OCI-LY3 (cell line): ENCODE measurements at regions not wholly inside any gene's neighbourhood (a gene's known extent, or its start where the extent isn't known, plus 50 kb on each side); places are given as distances from the start of the nearest gene placed in this dataset.

Source experiments
- H2AFZ ChIP-seq: fragments of 200-600, 300-600 bp; shearing (Covaris generic); 2 replicates; pipeline ENCODE4 v1.6.0; 2014; ENCODE audit warnings: antibody characterized with exemption, low read depth, low read length
- H3K27ac ChIP-seq: fragments of 200-600, 300-600 bp; sonication (generic); 2 replicates; pipeline ENCODE4 v1.5.1; 2014; ENCODE audit warnings: mild to moderate bottlenecking, low read length, moderate library complexity, mixed read lengths
- H3K27me3 ChIP-seq: fragments of 200-600, 300-600 bp; sonication (generic); 2 replicates; pipeline ENCODE4 v1.6.1; 2014; ENCODE audit warnings: low read depth, low read length, mixed read lengths
- H3K36me3 ChIP-seq: fragments of 200-600, 300-600 bp; sonication (generic); replicated peaks from 2 replicates; pipeline ENCODE3; 2014; ENCODE audit warnings: low read depth, low read length, mixed read lengths
- H3K4me1 ChIP-seq: fragments of 300-600, 200-600 bp; sonication (generic); 2 replicates; pipeline ENCODE4 v1.6.1; 2014; ENCODE audit warnings: low read length, mixed read lengths
- H3K4me2 ChIP-seq: fragments of 200-600, 300-600 bp; sonication (generic); 2 replicates; pipeline ENCODE4 v1.6.1; 2014; ENCODE audit warnings: low read length, mixed read lengths
- H3K4me3 ChIP-seq: fragments of 300-600, 200-600 bp; sonication (generic); 2 replicates; pipeline ENCODE4 v1.5.1; 2014; ENCODE audit warnings: antibody characterized with exemption, mild to moderate bottlenecking, low read length, moderate library complexity
- H3K79me2 ChIP-seq: fragments of 300-600, 200-600 bp; shearing (Covaris generic); 2 replicates; pipeline ENCODE4 v1.6.1; 2014; ENCODE audit warnings: mild to moderate bottlenecking, low read length, mixed read lengths
- H3K9ac ChIP-seq: fragments of 300-600, 200-600 bp; shearing (Covaris generic); 2 replicates; pipeline ENCODE4 v1.6.0; 2014; ENCODE audit warnings: mild to moderate bottlenecking, low read length, moderate library complexity
- H3K9me3 ChIP-seq: fragments of 200-600, 300-600 bp; shearing (Covaris generic); 2 replicates; pipeline ENCODE4 v1.6.1; 2014; ENCODE audit warnings: low read length, mixed read lengths; ENCODE audit not compliant: insufficient read depth
- H4K20me1 ChIP-seq: fragments of 200-600, 300-600 bp; sonication (generic); 2 replicates; pipeline ENCODE4 v1.6.1; 2016; ENCODE audit warnings: low read length, mixed read lengths; ENCODE audit not compliant: insufficient read depth
- EZH2phosphoT487 ChIP-seq: fragments of 200-600 bp; shearing (Covaris generic); IDR thresholded peaks from 2 replicates; pipeline ENCODE4 v1.6.1; 2018; ENCODE audit warnings: antibody characterized with exemption, mixed run types, low read depth
- TF ChIP-seq, protein P1 (sequence below): fragments of 200-600, 300-600 bp; sonication (generic); IDR thresholded peaks from 2 replicates; pipeline ENCODE4 v1.5.1; 2014; ENCODE audit warnings: antibody characterized with exemption, low read length, low read depth

DNA sequence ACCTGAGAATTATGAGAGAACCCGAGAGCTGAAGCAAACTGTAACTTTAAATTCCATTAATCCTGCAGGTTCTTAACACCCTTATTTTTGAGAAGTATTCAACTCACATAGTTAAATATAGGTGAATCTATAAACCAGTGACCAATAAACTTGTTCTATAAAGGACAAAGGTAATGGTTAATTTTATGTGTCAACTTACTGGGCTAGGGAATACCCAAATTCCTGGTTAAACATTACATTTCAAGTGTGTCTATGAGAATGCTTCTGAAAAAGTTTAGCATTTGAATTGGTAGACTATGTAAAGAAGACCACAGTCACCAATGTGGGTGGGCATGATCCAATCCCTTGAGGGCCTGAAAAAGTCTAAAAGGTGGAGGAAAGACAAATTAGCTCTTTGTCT lies 99.1 kb downstream of the KCNJ2 start:
- TF ChIP-seq, protein P1, sequence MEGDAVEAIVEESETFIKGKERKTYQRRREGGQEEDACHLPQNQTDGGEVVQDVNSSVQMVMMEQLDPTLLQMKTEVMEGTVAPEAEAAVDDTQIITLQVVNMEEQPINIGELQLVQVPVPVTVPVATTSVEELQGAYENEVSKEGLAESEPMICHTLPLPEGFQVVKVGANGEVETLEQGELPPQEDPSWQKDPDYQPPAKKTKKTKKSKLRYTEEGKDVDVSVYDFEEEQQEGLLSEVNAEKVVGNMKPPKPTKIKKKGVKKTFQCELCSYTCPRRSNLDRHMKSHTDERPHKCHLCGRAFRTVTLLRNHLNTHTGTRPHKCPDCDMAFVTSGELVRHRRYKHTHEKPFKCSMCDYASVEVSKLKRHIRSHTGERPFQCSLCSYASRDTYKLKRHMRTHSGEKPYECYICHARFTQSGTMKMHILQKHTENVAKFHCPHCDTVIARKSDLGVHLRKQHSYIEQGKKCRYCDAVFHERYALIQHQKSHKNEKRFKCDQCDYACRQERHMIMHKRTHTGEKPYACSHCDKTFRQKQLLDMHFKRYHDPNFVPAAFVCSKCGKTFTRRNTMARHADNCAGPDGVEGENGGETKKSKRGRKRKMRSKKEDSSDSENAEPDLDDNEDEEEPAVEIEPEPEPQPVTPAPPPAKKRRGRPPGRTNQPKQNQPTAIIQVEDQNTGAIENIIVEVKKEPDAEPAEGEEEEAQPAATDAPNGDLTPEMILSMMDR = no peak
- TF ChIP-seq EZH2phosphoT487 = no peak
- no peak overlapping the region for H2AFZ ChIP-seq
- H3K9me3 ChIP-seq = peaks cover 10% of the 10 kb centered on the region
- H3K4me2 ChIP-seq = no peak overlapping the region
- no peak overlapping the region for H3K4me3 ChIP-seq
- no peak overlapping the region for H3K9ac ChIP-seq
- peaks cover 4% of the 10 kb centered on the region for H3K36me3 ChIP-seq
- no peaks in the 10 kb centered on the region for H4K20me1 ChIP-seq
- no peaks in the 10 kb centered on the region for H3K79me2 ChIP-seq
- H3K27me3 ChIP-seq = no peaks in the 10 kb centered on the region
- H3K27ac ChIP-seq = no peak overlapping the region
- no peaks in the 10 kb centered on the region for H3K4me1 ChIP-seq

DNA sequence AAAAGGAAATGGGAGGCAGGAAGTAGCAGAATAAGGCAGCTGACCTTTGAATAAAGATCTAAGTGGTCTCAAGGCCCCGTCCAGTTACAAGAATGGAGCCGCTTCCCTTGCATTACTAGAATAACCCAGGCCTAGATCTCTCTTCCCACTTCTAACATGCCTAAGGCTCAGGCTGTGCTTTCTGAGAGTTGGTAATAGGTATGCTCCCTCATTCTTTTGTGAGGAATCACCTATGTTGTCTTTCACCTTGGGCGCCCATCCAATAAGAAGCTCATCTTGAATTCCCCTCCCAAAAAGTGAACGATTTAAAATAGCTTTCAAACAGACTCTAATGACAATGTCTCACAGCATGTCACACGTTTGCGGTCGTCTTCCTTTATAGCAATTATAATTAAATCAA lies 101.2 kb downstream of the KCNJ2 start:
- Histone ChIP-seq H2AFZ (no peak overlapping the region), H3K4me2 (no peak overlapping the region), H3K4me3 (no peak overlapping the region), H3K79me2 (no peaks in the 10 kb centered on the region), H3K27me3 (no peaks in the 10 kb centered on the region), H3K4me1 (peaks cover 7% of the 10 kb centered on the region; the same call in 1 of the 2 replicates), H3K9me3 (peaks cover 10% of the 10 kb centered on the region), H3K27ac (no peak overlapping the region), H3K36me3 (peaks cover 4% of the 10 kb centered on the region), H4K20me1 (no peaks in the 10 kb centered on the region), H3K9ac (no peak overlapping the region)
- TF ChIP-seq, protein P1 = no peak
- no peak for TF ChIP-seq EZH2phosphoT487

DNA sequence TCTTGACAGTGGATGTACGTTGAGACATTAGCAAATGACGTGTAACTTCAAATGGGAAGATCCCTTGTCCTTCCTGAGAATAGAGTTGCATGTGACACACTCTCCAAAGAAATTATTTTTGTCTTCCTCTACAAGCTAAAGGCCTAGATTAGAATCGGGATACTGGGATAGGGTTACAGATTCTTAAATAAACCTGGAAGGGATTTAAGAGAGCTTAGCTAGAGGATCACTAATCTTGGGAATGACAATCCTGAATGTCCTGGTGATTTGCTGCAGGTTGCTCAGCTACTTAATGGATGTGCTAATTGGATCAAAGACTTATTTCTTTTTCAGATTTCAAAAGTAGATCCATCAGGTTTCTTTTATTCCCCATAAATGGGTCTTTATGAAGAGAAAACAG lies 101.9 kb downstream of the KCNJ2 start:
- Histone ChIP-seq H2AFZ (no peak overlapping the region), H3K79me2 (no peaks in the 10 kb centered on the region), H3K9me3 (peaks cover 10% of the 10 kb centered on the region), H3K4me2 (no peak overlapping the region), H4K20me1 (no peaks in the 10 kb centered on the region), H3K36me3 (peaks cover 4% of the 10 kb centered on the region), H3K4me1 (peaks cover 7% of the 10 kb centered on the region; the same call in 1 of the 2 replicates), H3K4me3 (no peak overlapping the region), H3K27me3 (no peaks in the 10 kb centered on the region), H3K27ac (no peak overlapping the region), H3K9ac (no peak overlapping the region)
- TF ChIP-seq EZH2phosphoT487 = no peak
- TF ChIP-seq, protein P1 = no peak

DNA sequence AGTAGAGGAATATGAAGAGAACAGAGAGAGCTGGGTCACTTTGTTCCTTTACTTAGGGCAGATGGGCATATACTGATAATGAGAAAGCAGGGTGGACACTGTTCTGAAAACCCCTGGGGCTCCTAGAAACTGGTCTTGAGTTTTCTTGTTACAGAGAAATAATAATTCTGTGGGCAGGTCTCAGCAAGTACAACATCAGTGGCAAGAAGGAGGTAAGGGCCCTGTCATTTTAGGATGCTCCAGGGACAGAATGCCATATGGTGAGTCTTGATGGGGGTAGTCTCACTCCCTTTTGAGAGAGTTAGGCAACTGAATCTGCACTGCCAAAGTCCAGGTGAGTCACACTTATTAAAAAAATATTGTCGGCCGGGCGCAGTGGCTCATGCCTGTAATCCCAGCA lies 102.3 kb downstream of the KCNJ2 start:
- Histone ChIP-seq H3K9ac (no peak overlapping the region), H3K4me2 (no peak overlapping the region), H2AFZ (no peak overlapping the region), H3K4me1 (peaks cover 7% of the 10 kb centered on the region; the same call in 1 of the 2 replicates), H3K36me3 (peaks cover 4% of the 10 kb centered on the region), H3K27ac (no peak overlapping the region), H3K9me3 (peaks cover 10% of the 10 kb centered on the region), H3K79me2 (no peaks in the 10 kb centered on the region), H3K27me3 (no peaks in the 10 kb centered on the region), H4K20me1 (no peaks in the 10 kb centered on the region), H3K4me3 (no peak overlapping the region)
- TF ChIP-seq, protein P1 = no peak
- no peak for TF ChIP-seq EZH2phosphoT487
